Endometrium (tissue), 2 donors: ENCODE measurements at regions not wholly inside any gene's neighbourhood (a gene's known extent, or its start where the extent isn't known, plus 50 kb on each side); places are given as distances from the start of the nearest gene placed in this dataset.

Experiments used
- FAIRE-seq: peaks from 2 replicates; lab custom pipeline; 2012; peaks lifted over from hg19 to GRCh38; lab: Jason Lieb, UNC
- donor health status: control.
- donor health status: control.

GRCh38 chr4:124227981-124228380 lies 484.6 kb downstream of the ANKRD50 start:
- no peak for FAIRE-seq

- no peak for FAIRE-seq
These were observed 482.3 kb downstream of the ANKRD50 start for GRCh38 chr4:124230268-124230667.

- FAIRE-seq: no peak
These were observed 477.8 kb downstream of the ANKRD50 start for GRCh38 chr4:124234771-124235170.

GRCh38 chr4:124243671-124244366 lies 468.7 kb downstream of the ANKRD50 start:
- no peak for FAIRE-seq

- FAIRE-seq: no peak
These were observed 459.5 kb downstream of the ANKRD50 start for GRCh38 chr4:124253080-124253479.

- FAIRE-seq: no peak
These were observed 450.0 kb downstream of the ANKRD50 start for GRCh38 chr4:124262211-124263179.

GRCh38 chr4:124265701-124266100 lies 446.8 kb downstream of the ANKRD50 start:
- FAIRE-seq: no peak

- FAIRE-seq: peak; percentile 88
These were observed 445.8 kb downstream of the ANKRD50 start for GRCh38 chr4:124266721-124267120.

- no peak for FAIRE-seq
These were observed 436.1 kb downstream of the ANKRD50 start for GRCh38 chr4:124276461-124276860.

- FAIRE-seq: no peak
These were observed 434.8 kb downstream of the ANKRD50 start for GRCh38 chr4:124277691-124278090.

- FAIRE-seq: no peak
These were observed 434.1 kb downstream of the ANKRD50 start for GRCh38 chr4:124278477-124278876.

GRCh38 chr4:124279741-124280140 lies 432.8 kb downstream of the ANKRD50 start:
- no peak for FAIRE-seq

- no peak for FAIRE-seq
These were observed 430.1 kb downstream of the ANKRD50 start for GRCh38 chr4:124282301-124282898.

GRCh38 chr4:124288706-124289486 lies 423.6 kb downstream of the ANKRD50 start:
- no peak for FAIRE-seq

GRCh38 chr4:124290678-124291077 lies 421.9 kb downstream of the ANKRD50 start:
- no peak for FAIRE-seq

- no peak for FAIRE-seq
These were observed 417.1 kb downstream of the ANKRD50 start for GRCh38 chr4:124295413-124295812.

- no peak for FAIRE-seq
These were observed 407.6 kb downstream of the ANKRD50 start for GRCh38 chr4:124304941-124305340.

GRCh38 chr4:124306352-124306751 lies 406.2 kb downstream of the ANKRD50 start:
- FAIRE-seq: no peak

GRCh38 chr4:124307143-124307542 lies 405.4 kb downstream of the ANKRD50 start:
- FAIRE-seq: no peak

GRCh38 chr4:124318292-124318691 lies 394.2 kb downstream of the ANKRD50 start:
- no peak for FAIRE-seq

- no peak for FAIRE-seq
These were observed 391.2 kb downstream of the ANKRD50 start for GRCh38 chr4:124321364-124321763.
